ENCODE measurements at regions not wholly inside any gene's neighbourhood (a gene's known extent, or its start where the extent isn't known, plus 50 kb on each side); places are given as distances from the start of the nearest gene placed in this dataset.

- H3K4me1 Mint-ChIP-seq (ENCODE audit: low read depth) = no peaks in the 10 kb centered on the region
- no peaks in the 10 kb centered on the region for H3K36me3 Mint-ChIP-seq (ENCODE audit: low read depth)
- H3K27ac Mint-ChIP-seq (ENCODE audit: unreplicated experiment) = no peak overlapping the region
- H3K4me3 Mint-ChIP-seq (ENCODE audit: unreplicated experiment) = no peak overlapping the region
- peaks cover 2% of the 10 kb centered on the region for H3K27me3 Mint-ChIP-seq (ENCODE audit: low read depth)
- H3K9me3 Mint-ChIP-seq (ENCODE audit: low read depth) = peaks cover 6% of the 10 kb centered on the region
- no peak for DNase-seq (ENCODE audit: low spot score)
- no peak for TF ChIP-seq CTCF (IDR thresholded peaks at IDR 0.05)
Measured at GRCh38 chr12:17192721-17193120, 586.8 kb upstream of the LMO3 start.

- DNase-seq (ENCODE audit: low spot score) = no peak
- Mint-ChIP-seq H3K27ac (ENCODE audit: unreplicated experiment) (no peak overlapping the region), H3K4me3 (ENCODE audit: unreplicated experiment) (no peak overlapping the region), H3K4me1 (ENCODE audit: low read depth) (no peaks in the 10 kb centered on the region), H3K36me3 (ENCODE audit: low read depth) (no peaks in the 10 kb centered on the region), H3K9me3 (ENCODE audit: low read depth) (peaks cover 17% of the 10 kb centered on the region), H3K27me3 (ENCODE audit: low read depth) (no peaks in the 10 kb centered on the region)
- no peak for TF ChIP-seq CTCF (IDR thresholded peaks at IDR 0.05)
Measured at GRCh38 chr12:17169726-17170471, 563.9 kb upstream of the LMO3 start.

GRCh38 chr12:17159506-17160300, 553.7 kb upstream of the LMO3 start:
- H3K4me3 Mint-ChIP-seq (ENCODE audit: unreplicated experiment) = no peak overlapping the region
- no peaks in the 10 kb centered on the region for H3K4me1 Mint-ChIP-seq (ENCODE audit: low read depth)
- peaks cover 2% of the 10 kb centered on the region for H3K27me3 Mint-ChIP-seq (ENCODE audit: low read depth)
- no peak for DNase-seq (ENCODE audit: low spot score)
- H3K36me3 Mint-ChIP-seq (ENCODE audit: low read depth) = no peaks in the 10 kb centered on the region
- no peak overlapping the region for H3K27ac Mint-ChIP-seq (ENCODE audit: unreplicated experiment)
- no peak for TF ChIP-seq CTCF (IDR thresholded peaks at IDR 0.05)
- H3K9me3 Mint-ChIP-seq (ENCODE audit: low read depth) = peaks cover 9% of the 10 kb centered on the region

- no peaks in the 10 kb centered on the region for H3K36me3 Mint-ChIP-seq (ENCODE audit: low read depth)
Measured at GRCh38 chr12:17158201-17158600, 552.2 kb upstream of the LMO3 start.

More at GRCh38 chr12:17158201-17158600, 552.2 kb upstream of the LMO3 start:
- TF ChIP-seq CTCF (IDR thresholded peaks at IDR 0.05) = no peak
- Mint-ChIP-seq H3K4me3 (ENCODE audit: unreplicated experiment) (no peak overlapping the region), H3K27me3 (ENCODE audit: low read depth) (no peaks in the 10 kb centered on the region), H3K27ac (ENCODE audit: unreplicated experiment) (no peak overlapping the region), H3K4me1 (ENCODE audit: low read depth) (no peaks in the 10 kb centered on the region), H3K9me3 (ENCODE audit: low read depth) (peaks cover 15% of the 10 kb centered on the region)
- no peak for DNase-seq (ENCODE audit: low spot score)
